GM18519 (cell line): ENCODE measurements at regions not wholly inside any gene's neighbourhood (a gene's known extent, or its start where the extent isn't known, plus 50 kb on each side); places are given as distances from the start of the nearest gene placed in this dataset.
"Not testable (repeated sequence)": the region's sequence is repeated elsewhere in the genome, so short reads cannot be mapped to it uniquely, and the experiment has no call there.

Source experiments
- ATAC-seq: cut with Tn5 transposase; IDR thresholded peaks from one replicate; pipeline ENCODE4 v1.9.1; 2021; ENCODE audit warnings: mild to moderate bottlenecking, moderate library complexity; ENCODE audit not compliant: unreplicated experiment, low FRiP score

DNA sequence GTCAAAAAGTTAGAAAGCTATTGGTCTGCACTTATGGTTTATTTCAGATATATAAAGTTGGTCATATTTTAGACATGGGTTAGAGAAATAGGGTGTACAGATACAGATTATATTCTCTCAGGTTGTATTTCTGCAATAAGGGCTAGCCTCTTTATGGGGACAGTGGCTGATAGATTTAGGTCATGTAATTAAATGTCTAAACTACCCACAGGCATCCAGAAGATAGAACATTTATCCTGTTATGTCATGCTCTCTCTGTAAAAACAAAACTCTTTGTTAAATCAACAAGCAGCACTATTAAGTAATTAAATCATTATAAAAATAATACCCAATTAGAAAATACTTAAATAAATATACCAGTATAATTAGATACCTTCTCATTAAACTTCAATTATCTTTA, 612.6 kb upstream of the CITED2 start:
- no peak for ATAC-seq

DNA sequence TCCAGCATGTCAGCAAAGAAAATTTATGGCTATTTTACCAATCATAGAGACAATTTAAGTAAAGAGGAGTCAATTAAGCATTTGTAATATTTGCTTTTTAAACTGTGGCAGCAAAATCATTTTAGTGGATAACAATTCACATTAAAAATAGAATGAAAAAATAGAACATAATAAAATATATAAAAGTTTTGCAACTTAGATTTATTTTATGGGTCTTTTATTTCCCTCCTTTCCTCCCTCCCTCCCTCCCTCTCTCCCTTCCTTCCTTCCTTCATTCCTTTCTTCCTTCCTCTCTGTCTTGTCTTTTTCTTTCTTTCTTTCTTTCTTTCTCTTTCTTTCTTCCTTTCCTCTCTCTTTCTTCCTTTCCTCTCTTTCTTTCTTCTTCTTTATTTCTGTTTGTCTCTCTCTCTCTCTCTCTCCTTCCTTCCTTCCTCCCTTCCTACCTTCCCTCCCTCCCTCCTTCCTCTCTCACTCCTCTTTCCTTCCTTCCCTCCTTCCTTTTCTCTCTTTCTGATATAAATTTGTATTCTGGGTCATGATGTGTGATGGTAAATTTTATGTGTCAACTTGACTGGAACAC, 610.9 kb upstream of the CITED2 start:
- ATAC-seq: no peak

DNA sequence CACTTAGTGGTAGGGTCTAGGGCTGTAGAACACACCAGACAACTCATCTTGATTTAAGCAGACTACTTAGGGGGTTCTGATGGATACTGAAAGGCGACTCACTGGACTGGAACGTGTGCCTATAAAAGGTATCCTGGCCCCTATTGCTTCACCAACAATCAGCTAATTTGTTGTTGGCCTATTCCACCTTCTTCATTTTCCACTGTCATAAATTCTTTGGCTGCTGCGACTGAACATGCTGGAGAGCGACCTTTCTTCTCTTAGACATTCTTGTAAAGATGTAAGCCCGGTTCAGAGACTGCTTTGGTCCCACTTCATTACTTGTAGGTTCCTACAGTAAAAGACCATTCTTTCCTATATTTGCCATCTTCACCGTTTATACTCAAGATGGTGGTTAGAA, 609.9 kb upstream of the CITED2 start:
- no peak for ATAC-seq

DNA sequence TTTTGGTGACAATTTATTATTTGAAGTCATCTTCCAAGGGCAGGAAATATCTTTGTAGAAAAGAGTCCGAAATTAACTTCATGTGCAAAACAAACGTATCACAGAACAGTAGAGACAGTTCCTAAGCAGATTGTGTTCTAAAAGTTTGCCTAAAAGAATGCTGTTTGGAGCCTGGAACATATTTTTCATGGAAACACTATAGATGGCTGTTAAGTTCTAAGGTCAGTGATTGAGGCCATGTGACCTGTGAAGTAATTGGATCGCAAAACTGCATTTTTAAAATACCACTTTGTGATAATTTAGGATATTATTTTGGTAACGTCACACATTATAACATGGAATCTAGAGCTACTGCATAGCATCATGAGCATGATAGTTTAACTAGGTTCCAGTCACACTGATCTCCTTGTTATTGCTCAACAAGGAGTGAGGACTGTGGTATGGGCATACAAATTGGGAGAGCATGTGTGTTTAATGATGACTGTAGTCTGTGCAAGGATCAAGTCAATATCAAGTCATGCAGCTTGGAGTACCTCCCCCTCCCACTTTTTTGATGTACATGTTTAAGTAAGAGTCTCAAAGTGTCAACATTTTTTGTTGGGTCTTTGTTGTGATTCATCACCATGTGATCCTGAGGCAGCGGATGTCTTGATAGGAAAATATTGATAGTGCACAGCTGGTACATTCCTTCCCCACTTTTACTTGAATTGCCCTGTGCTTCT, 609.3 kb upstream of the CITED2 start:
- no peak for ATAC-seq

DNA sequence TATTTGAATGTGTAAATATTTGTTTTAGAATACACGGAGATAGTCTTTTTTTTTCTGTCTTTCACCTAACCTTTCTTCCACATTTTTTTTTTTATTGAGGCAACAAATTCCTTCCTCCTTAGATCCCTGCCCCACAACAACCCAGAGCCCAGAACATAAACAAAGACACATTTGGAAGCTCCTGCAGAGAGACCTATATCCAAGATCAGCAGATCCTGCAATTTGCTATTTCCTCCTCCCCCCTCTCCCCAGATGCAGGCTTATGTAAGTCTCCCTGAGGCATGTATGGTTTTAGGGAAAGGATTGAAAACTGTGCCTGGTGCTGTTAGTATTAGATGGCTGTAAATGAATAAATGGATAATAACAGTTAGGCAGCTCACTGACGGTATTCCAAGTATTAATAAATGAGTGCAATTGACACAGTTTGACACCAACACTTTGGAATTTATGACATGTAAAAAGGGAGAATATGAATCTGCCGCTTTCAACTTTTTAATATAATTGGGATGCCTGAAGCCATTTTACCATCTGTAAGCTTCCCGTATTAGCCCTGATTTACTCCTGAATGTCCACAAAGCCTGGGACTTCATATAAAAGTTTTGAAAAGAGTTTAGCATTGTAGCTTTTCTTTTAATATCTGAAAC, 608.3 kb upstream of the CITED2 start:
- ATAC-seq: no peak

DNA sequence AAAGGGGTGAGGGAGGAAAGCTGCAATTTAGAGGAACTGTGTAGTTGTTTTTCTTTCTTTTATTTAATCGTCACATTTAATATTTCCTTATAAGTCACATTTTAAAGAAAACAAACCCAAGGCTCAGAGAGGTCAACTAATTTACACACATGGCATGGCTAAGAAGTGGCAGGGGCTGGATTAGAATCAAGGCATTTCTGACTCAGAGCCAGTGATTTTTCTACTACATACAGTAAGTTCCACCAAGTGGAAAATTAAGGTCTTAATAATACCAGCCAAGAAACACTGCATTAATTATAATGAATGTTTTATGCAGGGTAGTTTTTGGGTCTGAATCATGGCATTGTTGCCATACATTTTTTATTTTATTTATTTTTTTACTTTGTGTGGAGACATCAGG, 607.7 kb upstream of the CITED2 start:
- ATAC-seq: no peak

DNA sequence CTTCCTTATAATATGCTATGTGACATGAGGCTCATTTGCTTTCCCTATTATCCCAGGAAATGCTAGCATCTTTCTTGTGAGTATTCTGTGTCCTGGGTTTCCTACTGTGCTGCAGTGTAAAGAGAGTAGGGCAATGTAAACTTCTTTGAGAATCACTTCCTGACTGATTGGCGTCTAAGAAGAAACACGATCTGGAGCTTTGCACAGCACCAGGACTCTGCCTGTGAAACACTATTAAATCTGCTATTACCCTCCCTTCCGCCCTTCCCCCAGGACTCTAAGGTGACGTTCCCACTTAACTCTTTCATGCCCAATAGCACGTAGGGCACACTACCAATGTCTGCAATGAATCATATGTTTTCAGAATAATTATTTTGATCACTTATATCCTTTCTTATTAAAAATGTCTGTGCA, 607.3 kb upstream of the CITED2 start:
- no peak for ATAC-seq

DNA sequence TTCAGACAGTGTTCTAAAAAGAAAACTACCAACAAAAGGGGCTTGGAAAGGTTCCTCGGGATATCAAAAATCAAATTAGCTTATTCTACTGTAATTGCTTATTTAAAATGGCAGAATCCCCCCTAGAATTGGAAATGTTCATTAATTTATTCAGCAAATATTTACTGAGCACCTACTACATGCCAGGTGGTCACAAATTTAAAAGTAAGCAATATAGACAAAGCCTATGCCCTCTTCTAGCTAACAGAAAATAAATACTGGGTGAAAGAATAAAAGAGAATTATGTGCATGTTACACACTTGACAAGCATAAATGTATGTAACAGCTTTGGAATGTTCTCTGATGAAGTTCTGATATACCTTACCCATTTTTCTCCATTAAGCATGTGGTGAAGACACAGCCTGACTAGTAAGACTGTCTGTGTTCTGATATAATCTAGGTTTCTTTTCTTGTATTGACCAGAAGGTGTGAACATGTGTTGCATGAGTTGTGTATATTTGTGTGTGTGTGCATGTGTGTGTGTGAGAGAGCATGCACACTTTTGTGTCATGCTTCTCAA, 606.7 kb upstream of the CITED2 start:
- no peak for ATAC-seq

DNA sequence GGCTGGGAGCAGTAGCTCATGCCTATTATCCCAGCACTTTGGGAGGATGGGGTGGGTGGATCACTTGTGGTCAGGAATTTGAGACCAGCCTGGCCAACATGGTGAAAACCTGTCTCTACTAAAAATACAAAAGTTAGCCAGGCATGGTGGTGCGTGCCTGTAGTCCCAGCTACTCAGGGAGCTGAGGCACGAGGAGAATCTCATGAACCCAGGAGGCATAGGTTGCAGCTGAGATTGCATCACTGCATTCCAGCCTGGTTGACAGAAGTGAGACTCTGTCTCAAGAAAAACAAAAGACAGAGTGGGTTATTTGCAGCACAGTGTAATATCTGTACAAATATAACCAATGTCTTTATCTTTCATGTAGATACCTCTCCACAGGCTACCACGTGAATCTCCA, 606.2 kb upstream of the CITED2 start:
- ATAC-seq: not testable (repeated sequence)

DNA sequence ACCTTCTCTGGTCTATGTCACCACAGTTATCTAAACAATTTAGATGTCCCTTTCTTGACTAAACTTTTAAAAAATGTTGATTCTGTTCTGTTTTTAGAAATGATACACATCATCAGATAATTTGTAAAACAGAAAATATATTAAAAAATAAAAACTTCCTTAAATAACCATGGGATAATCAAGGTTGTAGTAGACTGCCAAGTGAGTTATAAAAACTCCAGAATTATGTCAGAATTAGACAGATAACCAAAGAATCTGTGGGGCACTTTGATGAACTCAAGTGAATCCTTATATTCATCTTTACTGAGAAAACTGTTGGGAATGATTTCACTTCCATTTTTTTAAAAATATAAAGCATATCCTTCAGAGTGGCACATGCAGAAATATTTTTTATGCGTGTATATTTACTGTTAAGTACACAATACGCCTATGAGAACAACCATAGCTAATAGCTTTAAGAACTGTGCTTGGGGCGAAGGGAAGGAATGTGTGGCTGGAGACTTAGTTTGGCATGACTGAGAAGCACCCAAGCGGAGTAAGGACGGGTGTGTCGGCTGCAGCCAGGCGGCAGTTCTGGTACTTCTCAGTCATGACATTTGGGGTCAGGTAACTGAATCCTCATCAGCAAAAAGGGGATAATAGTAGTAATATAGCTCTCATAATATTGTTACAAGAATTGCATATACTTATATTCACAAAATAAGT, 604.7 kb upstream of the CITED2 start:
- ATAC-seq: no peak

DNA sequence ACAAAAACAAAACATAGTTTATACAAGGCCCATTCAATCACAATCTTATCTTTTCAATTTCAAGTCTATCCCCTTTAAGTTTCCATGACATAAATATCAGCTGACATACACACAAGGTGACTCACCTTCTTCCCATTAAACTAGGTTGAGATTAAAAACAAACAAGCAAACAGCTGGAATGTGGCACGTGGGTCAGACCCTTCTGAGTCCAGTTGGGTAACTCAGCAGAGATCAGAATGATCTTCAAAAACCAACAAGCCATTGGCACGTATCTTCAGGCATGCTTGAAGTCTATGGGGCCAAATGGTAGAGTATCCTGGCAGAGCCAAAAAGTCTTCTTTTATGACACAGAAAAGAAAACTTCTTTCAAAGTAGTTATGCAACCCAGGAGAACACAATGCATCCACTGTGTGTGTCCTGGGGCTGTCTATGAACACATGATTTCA, 603.5 kb upstream of the CITED2 start:
- no peak for ATAC-seq

DNA sequence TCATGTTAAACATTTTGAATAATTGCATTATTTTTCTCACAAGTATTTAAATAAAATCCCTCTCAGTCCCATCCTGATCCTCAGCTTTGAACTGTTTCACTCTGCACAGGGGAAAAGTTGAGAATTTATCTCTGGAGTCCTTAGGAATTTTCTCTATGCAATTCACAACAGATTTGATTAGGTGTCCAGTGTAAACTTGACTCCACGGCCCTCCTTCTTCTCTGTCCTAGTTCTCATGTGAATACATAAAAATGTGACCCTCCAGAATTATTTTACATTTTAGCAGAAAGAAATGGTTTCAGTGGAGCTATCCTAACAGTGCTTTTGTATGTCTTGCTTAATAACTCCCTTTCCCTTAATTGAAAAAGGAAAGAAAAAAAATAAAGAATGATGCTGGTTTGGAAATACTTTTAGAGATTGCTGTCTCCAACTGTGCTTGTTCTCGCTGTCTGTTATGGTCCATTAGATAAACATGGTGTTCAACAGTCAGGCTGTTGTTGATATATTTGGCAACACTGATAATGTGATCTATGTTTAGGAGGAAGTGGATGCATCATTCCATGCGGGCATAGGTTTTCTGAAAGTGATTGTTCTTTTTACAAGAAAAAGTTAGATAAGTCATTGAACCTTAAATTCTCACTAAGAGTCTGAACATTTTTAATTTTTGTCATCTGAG, 599.4 kb upstream of the CITED2 start:
- no peak for ATAC-seq

DNA sequence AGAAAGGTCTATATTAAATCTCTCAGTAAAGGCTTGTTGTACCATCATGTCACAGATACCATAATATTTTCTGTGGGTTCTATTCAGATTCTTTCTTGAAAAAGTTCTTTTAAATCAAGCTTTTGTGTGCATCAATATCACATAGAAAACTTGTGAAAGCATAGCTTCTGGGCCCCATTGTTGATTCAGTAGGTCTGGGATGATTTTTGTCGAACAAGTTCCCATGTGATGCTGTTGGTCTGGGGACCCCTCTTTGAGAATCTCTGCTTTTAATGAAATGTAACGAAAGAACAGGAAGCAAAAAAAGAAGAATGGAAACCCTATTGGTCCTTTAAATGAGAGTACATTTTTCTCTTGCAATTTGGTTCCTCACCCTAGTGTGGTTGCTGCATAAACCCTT, 597.7 kb upstream of the CITED2 start:
- ATAC-seq: no peak

DNA sequence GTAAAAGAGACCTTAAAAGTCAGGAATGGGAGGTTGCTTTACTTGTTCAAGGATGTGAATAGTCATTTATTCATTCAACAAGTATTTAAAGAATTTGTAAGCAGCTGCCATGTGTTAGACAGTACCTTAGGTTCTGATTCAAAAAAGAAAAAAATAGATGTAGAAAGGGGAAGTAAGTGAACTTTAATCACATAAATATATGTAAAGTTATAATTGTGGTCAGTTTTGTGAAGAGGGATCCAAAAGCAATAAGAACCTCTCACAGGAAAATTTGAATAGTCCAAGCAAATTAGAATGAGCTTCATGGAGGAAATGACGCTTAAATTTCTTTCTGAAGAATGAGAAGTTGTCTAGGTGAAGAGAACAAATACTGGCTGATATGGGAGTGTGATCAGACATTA, 596.1 kb upstream of the CITED2 start:
- ATAC-seq: no peak

DNA sequence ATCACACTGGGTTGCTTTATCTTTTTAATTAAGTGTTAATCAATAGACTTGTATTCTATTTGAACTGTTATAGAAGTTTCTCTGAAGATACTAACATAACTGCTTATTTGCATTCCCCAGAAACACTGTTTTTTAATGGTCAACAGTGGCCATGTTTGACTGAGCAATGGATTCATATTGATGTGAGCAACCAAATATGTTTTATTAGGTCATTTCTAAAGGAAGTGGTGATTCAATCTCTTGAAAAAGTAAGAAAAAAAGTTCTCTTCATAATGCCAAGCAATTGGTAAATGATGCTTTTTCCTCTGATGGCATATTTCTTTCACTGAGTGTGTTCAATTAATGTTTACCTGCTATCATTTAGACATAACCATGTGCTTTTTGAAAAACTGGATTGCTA, 593.0 kb upstream of the CITED2 start:
- no peak for ATAC-seq

DNA sequence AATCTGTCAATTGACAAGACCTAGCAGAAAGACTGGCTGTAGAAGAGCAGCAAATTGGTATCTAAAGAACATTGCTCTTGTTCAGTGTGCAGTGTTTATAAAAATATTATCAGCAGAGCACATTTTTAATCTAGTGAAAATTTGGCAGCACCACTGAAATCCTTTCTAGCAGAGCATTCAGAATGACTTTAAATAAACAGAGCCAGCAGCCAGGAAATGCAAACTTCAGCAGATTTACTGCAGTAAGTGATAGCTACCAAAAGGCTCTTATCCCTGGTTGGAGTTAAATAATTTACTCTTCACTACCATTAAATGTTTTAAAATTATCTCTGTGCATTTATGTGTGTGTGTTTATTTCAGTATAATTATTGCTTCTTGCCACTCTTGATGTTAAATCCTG, 590.9 kb upstream of the CITED2 start:
- ATAC-seq: no peak

DNA sequence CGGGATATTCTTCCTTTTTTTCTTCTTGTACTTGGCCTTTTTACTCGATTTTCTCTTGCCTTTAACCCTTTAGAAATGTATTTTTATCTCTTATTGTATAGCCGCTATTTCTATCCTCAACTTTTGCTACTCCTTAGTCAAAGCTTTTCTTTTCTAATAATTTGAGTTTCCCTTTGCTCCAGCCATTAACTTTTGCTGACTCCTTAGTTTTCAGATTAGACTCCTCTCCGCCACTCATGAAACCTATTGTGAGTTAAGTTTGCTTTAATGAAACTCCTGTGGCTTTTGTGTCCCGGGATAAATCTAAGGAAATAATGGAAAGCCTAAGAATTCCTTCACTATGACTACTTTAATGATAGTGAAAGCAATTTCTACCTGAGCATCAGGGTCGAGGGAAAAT, 590.3 kb upstream of the CITED2 start:
- ATAC-seq: no peak

DNA sequence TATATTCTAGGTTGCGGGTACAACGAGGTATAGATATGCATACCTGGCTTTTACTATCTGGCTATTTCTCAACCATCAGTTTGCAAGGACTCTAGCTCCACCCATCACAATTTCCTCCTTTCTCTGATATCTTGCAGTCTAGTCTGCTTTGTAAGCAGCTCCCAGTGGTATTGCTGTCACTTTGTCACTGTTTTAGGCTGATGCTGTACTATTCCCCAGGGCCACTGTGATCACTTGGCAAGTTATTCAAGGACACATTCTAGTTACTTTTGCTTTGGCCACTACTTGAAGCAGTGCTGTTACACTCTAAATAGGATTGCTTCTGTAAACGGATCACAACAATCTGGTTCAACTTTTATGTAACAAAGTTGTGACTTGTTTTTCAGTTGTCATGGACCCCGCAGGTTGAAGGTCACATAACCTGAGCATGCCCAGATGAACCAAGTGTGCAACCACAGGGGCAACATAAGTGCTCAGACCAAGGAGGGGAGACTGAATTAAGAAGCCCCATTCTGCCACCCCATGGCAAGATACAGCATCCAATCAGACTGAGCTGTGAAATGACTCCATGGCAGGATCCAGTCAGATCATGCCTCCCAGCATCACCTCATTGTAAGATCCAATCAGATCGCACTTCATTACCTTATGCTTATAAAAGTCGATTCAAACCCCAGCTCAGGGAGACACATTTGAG, 588.4 kb upstream of the CITED2 start:
- no peak for ATAC-seq

DNA sequence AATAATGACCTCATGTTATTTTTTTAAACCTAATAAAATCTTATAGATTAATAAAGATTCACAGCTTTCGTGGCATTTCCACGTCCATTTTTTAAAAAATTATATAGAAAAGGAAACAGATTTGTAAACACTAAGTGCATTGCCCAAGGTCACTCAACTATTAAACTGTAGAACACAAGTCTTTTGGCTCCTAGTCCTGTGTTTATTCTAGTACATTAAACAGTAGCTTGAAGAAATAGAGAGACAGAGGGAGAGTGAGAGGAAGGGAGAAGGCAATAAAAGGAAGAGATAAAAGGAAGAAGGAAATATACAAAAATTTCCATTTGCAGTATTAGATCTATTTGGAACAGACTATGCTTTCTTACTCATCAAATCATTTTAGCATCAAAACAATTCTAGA, 586.7 kb upstream of the CITED2 start:
- ATAC-seq: no peak

DNA sequence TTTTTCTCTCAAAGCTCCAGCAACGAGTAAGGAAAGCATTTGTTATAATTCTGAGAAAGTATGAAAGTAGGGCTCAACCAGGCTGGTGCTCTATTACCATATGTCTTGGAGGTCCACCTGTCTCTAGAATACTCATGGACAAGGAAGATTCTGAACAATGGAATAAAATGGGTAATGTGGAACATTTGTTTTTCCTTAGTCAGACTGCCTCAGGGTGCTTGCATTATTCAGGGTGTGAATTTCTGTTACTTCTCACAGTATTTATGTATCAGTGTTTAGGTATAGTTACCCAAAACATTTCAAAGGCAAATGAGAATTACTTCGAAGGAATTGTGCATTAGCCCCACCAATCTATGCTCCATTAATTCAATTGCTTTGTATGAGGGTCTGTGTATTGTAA, 586.2 kb upstream of the CITED2 start:
- ATAC-seq: no peak
